Stimulated activated CD4-positive, alpha-beta T cell treated with anti-CD3 and anti-CD28 coated beads, Interleukin-4, amount 100 ng/mL, for 1 hour (primary cell): ENCODE measurements at regions not wholly inside any gene's neighbourhood (a gene's known extent, or its start where the extent isn't known, plus 50 kb on each side); places are given as distances from the start of the nearest gene placed in this dataset.
A peak's percentile ranks its signal among the peaks of the same experiment; 100 is the strongest.
"Not testable (repeated sequence)": the region's sequence is repeated elsewhere in the genome, so short reads cannot be mapped to it uniquely, and the experiment has no call there.

ENCODE experiments used
- DNase-seq: peaks from one replicate; pipeline ENCODE4 v3.0.0-alpha.2; 2020

- no peak for DNase-seq
Observed at GRCh38 chr5:112472614-112473013, 53.5 kb upstream of the EPB41L4A start.

GRCh38 chr5:112473989-112474388 is 54.9 kb upstream of the EPB41L4A start:
- no peak for DNase-seq

- DNase-seq = no peak
Observed at GRCh38 chr5:112475747-112476365, 56.8 kb upstream of the EPB41L4A start.

GRCh38 chr5:112479418-112479817 is 60.3 kb upstream of the EPB41L4A start:
- DNase-seq = no peak

- DNase-seq = no peak
Observed at GRCh38 chr5:112480501-112480900, 61.4 kb upstream of the EPB41L4A start.

- DNase-seq = no peak
Observed at GRCh38 chr5:112483704-112484103, 64.6 kb upstream of the EPB41L4A start.

GRCh38 chr5:112485934-112486355 is 66.9 kb upstream of the EPB41L4A start:
- no peak for DNase-seq

- no peak for DNase-seq
Observed at GRCh38 chr5:112491257-112491656, 72.2 kb upstream of the EPB41L4A start.

GRCh38 chr5:112492291-112492690 is 73.2 kb upstream of the EPB41L4A start:
- peak; percentile 6 for DNase-seq

GRCh38 chr5:112503749-112504501 is 84.8 kb upstream of the EPB41L4A start:
- DNase-seq = not testable (repeated sequence)

- not testable (repeated sequence) for DNase-seq
Observed at GRCh38 chr5:112509097-112509496, 90.0 kb upstream of the EPB41L4A start.

- no peak for DNase-seq
Observed at GRCh38 chr5:112511920-112512319, 92.8 kb upstream of the EPB41L4A start.

- DNase-seq = no peak
Observed at GRCh38 chr5:112512901-112513300, 93.8 kb upstream of the EPB41L4A start.

GRCh38 chr5:112514111-112514510 is 95.0 kb upstream of the EPB41L4A start:
- no peak for DNase-seq

GRCh38 chr5:112520474-112520873 is 101.4 kb upstream of the EPB41L4A start:
- DNase-seq = not testable (repeated sequence)

- not testable (repeated sequence) for DNase-seq
Observed at GRCh38 chr5:112522891-112523673, 104.0 kb upstream of the EPB41L4A start.

- DNase-seq = not testable (repeated sequence)
Observed at GRCh38 chr5:112523674-112524263, 104.7 kb upstream of the EPB41L4A start.

GRCh38 chr5:112525217-112525616 is 106.1 kb upstream of the EPB41L4A start:
- DNase-seq = no peak

GRCh38 chr5:112528928-112529327 is 109.9 kb upstream of the EPB41L4A start:
- no peak for DNase-seq

- no peak for DNase-seq
Observed at GRCh38 chr5:112529525-112529924, 110.4 kb upstream of the EPB41L4A start.

GRCh38 chr5:112532654-112533360 is 113.7 kb upstream of the EPB41L4A start:
- no peak for DNase-seq

GRCh38 chr5:112533362-112533761 is 114.3 kb upstream of the EPB41L4A start:
- no peak for DNase-seq
